ENCODE measurements at regions not wholly inside any gene's neighbourhood (a gene's known extent, or its start where the extent isn't known, plus 50 kb on each side); places are given as distances from the start of the nearest gene placed in this dataset.

- no peak for TF ChIP-seq CTCF (conservative IDR thresholded peaks at IDR 0.05)
- TF ChIP-seq ZFX (IDR thresholded peaks at IDR 0.05), result no peak
Observed at GRCh38 chr1:232707142-232707541, 77.2 kb upstream of the SIPA1L2 start.

Measured in C4-2B (cell line).